ENCODE measurements at regions not wholly inside any gene's neighbourhood (a gene's known extent, or its start where the extent isn't known, plus 50 kb on each side); places are given as distances from the start of the nearest gene placed in this dataset.

DNA sequence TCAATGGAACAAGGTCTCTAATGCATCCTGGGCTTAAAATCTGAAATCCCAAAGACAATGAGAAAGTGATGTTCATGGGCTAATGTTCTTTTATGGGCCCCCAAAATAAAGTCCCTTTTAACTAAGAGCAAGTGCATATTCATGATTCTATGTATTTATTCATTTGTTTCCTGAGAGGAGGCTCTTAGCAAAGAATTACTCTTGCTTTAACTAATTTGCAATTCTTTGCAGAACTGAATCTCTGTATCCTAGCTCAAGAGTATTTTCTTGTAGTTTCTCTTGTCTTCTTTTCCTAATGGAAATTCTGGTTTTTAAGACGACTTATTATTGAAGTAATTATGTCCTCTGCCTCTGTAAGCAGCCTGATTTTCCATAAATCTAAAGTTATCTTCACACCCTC, 202.2 kb upstream of the TP63 start:
- TF ChIP-seq, protein P1, sequence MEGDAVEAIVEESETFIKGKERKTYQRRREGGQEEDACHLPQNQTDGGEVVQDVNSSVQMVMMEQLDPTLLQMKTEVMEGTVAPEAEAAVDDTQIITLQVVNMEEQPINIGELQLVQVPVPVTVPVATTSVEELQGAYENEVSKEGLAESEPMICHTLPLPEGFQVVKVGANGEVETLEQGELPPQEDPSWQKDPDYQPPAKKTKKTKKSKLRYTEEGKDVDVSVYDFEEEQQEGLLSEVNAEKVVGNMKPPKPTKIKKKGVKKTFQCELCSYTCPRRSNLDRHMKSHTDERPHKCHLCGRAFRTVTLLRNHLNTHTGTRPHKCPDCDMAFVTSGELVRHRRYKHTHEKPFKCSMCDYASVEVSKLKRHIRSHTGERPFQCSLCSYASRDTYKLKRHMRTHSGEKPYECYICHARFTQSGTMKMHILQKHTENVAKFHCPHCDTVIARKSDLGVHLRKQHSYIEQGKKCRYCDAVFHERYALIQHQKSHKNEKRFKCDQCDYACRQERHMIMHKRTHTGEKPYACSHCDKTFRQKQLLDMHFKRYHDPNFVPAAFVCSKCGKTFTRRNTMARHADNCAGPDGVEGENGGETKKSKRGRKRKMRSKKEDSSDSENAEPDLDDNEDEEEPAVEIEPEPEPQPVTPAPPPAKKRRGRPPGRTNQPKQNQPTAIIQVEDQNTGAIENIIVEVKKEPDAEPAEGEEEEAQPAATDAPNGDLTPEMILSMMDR (conservative IDR thresholded peaks at IDR 0.05; ENCODE audit: low read length), result no peak
- TF ChIP-seq EZH2phosphoT487 (IDR thresholded peaks at IDR 0.05; ENCODE audit: borderline replicate concordance, low read depth, low read length), result no peak

All from OCI-LY7 (cell line).